Activated T-cell treated with anti-CD3 and anti-CD28 coated beads, Interleukin-2, amount 50 U/mL, for 1 hour (primary cell): ENCODE measurements at regions not wholly inside any gene's neighbourhood (a gene's known extent, or its start where the extent isn't known, plus 50 kb on each side); places are given as distances from the start of the nearest gene placed in this dataset.
"Not testable (repeated sequence)": the region's sequence is repeated elsewhere in the genome, so short reads cannot be mapped to it uniquely, and the experiment has no call there.

Source experiments
- DNase-seq: peaks from one replicate; pipeline ENCODE4 v3.0.0-alpha.2; 2020

DNA sequence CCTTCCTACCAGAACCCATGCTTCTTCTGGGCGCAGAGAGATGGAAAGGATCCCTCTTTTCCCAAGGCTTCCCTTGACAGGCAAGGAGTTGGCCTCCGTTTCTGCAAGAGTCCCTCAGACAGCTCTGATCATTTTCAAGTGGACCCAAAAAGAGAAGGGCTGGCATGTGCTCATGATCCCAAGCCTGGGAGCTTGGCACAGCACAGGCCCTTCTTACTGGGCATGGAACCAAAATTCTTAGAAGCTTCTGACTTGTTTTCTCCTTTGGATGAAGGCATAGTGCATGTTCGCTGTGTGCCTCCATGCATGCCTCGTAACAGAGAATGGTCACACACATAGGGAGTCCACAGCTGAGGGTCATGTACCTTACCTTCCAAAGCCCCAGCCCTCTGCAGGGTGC lies 449.6 kb downstream of the MIAT start:
- DNase-seq: no peak

- DNase-seq: no peak
These were observed 450.0 kb downstream of the MIAT start for GRCh38 chr22:27107386-27107785.

- no peak for DNase-seq
These were observed 450.4 kb downstream of the MIAT start for GRCh38 chr22:27107824-27108223.

DNA sequence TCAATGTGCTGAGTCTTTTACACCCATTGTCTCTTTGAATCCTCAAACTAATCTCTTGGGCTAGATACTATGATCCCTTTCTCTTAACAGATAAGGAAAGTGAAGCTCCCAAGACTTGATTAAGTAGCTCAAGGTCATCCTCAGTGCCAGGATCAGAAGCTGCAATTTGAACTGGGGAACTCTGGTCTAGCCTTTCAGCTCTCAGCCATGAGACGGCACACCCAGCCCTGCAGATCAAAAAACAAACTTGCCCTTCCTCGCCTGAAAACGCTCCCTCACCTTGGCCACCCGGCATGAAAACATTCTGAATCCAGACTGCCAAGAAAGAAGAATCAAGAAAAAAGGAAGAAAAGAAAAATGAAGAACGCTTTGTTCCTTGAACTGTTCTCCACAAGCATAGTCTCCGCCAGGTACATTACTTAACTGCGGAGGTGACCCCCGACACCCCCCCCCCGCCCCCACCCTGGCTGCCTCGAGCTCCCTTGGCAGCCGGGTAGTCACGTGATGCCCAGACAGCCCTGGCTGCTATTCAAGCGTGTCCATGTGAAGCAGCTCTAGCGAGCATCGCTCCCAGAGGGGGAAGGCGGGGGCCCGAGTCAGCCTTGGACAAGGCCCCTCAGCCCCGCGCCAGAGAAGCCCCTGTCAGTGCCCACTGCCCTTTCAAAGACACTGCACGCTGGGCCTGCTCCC lies 451.2 kb downstream of the MIAT start:
- DNase-seq: no peak

DNA sequence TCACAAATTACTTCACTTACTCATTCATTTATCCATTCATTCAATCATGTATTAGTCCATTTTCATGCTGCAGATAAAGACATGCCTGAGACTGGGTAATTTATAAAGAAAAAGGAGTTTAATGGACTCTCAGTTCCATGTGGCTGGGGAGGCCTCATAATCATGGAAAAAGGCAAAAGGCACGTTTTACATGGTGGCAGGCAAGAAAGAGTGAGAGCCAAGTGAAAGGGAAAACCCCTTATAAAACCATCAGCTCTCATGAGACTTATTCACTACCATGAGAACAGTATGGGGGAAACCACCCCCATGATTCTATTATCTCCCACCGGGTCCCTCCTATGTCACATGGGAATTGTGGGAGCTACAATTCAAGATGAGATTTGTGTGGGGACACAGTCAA lies 452.0 kb downstream of the MIAT start:
- DNase-seq: not testable (repeated sequence)

DNA sequence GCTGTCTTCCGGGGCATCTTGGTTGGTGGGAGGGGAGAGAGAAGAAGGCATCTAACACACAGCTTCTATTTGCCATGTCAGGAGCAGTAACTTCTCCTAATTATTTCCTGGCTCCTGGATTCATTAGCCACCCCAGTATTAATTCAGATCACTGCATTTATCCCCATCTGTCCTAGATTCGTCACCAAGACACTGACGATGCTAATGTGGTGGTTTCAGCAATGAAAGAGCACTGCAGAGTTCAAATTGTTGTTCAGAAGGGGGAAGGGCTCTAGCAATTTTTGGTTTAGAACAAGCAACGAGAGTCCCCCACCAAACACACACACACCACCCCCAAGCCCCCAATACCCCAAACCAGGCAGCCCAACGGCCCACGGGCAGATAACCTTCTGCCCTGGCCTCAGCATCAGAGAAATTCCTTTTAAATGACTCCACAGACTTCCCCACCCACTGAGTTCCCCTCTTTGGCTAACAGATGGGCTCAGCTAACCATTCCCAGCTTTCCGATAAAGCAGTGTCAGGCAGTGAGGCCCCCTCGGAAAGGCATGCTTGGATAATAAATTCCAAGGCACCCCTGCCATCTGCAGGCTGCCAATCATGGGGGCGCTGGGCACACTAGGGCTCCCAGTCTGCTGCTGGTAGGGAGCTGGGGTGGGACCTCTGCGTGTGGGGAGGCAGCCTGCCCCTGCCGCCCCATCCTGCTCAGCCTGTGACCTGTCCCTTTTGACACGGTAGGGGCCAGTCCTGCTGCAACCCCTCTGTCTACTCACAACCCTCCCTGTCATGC lies 453.5 kb downstream of the MIAT start:
- DNase-seq: no peak

GRCh38 chr22:27111796-27112672 lies 454.6 kb downstream of the MIAT start:
- no peak for DNase-seq

- DNase-seq: no peak
These were observed 455.8 kb downstream of the MIAT start for GRCh38 chr22:27113211-27113635.

GRCh38 chr22:27113641-27114040 lies 456.3 kb downstream of the MIAT start:
- DNase-seq: no peak

DNA sequence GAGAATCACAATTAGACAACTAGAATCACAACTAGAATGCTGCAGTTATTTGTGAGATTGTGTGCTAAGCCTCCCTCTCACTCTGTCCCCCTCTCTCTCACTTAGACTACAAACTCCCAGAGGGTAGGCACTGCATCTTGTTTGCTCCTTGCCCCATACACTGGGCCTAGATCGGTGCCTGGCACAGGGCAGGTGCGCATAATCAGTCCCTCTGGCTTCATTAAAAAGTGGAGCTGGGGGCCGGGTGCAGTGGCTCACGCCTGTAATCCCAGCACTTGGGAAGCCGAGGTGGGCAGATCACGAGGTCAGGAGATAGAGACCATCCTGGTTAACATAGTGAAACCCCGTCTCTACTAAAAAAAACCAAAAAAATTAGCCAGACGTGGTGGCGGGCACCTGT lies 456.8 kb downstream of the MIAT start:
- no peak for DNase-seq

- DNase-seq: no peak
These were observed 458.0 kb downstream of the MIAT start for GRCh38 chr22:27115410-27115809.

DNA sequence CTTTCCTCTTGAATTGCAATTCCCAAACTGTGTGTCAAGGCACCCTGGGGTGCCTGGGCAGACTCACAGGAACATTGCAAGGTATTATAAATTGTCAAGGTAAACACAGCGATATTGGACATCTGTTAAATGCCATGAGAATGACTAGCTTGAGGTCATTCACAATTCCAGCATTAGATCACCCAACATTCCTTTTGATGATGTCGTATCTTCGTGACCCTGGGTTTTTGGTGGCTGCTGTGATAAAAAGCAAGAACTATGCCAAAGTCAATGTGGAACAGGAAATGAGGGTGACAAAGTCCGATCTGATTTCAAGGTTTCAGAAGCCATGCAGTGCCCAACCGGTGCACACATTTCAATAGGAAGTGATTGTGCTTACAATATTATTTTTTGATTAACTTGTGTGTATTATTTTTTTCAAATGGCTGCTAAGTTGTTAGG lies 458.4 kb downstream of the MIAT start:
- DNase-seq: no peak

- DNase-seq: no peak
These were observed 459.1 kb downstream of the MIAT start for GRCh38 chr22:27116312-27117086.

DNA sequence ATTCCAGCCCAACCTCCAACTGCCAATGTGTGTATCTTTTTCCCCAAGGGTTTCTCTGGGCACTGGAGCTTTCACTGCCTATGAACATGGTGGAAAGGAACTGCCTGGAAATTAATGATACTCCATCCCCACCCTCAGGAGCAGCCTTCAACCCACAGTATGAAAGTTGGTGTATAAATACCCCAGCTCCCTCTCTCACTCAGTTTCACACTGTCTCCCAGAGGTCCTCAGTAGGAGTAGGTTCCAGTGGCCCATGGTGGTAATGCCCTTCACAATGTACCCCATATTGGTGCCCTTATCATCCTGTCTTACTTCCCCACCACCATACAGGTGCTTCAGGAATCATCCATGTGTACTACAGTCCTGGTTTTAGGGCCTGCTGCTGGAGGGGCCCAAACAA lies 462.6 kb downstream of the MIAT start:
- no peak for DNase-seq

GRCh38 chr22:27122574-27122973 lies 465.2 kb downstream of the MIAT start:
- no peak for DNase-seq

GRCh38 chr22:27123880-27124279 lies 466.5 kb downstream of the MIAT start:
- DNase-seq: no peak

GRCh38 chr22:27124351-27124966 lies 467.1 kb downstream of the MIAT start:
- no peak for DNase-seq

DNA sequence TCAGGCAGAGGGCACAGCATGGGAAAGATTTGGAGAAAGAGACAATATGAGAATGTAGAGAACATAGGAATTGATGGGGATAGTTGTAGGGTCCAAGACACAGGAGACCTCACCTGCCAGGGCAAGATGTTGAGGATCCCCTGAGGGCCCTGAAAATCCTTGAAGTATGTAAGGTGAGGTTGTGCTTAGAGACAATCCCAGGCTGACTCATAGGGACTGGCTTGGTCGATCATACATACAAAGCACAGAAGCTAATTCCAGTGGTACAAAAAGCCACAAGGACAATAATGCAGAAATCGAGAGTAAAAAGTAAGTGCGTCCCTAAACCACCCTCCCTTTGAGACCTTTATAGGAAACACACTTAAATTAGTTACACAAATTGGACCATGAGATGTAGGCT lies 468.2 kb downstream of the MIAT start:
- no peak for DNase-seq

DNA sequence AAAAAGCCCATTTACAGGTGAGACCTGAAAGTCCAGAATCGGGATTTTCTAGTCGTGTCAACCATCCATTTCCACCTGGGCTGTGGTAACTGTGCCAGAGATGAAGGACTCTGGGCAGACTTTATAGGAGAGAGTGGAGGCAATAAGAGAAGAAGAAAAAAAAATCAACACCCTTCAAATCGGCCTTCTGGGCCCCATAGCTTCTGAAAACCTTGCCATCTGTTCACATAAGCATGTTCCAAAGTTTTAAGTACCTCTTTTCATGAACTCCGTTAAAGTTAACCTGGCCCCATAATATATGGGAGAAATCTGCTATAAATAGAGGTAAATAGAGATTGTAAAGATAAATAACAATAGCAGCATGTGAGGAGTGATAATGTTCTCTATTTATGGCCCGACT lies 470.5 kb downstream of the MIAT start:
- no peak for DNase-seq

- DNase-seq: no peak
These were observed 471.2 kb downstream of the MIAT start for GRCh38 chr22:27128461-27129085.

- no peak for DNase-seq
These were observed 471.9 kb downstream of the MIAT start for GRCh38 chr22:27129266-27129665.

- DNase-seq: no peak
These were observed 473.5 kb downstream of the MIAT start for GRCh38 chr22:27130906-27131305.
